ENCODE measurements at regions not wholly inside any gene's neighbourhood (a gene's known extent, or its start where the extent isn't known, plus 50 kb on each side); places are given as distances from the start of the nearest gene placed in this dataset.

- no peak for DNase-seq (ENCODE audit: low read depth)
- no peak overlapping the region for H3K4me3 ChIP-seq (ENCODE audit: low read depth, low read length)
- no peak for TF ChIP-seq CTCF (IDR thresholded peaks at IDR 0.05; ENCODE audit: control insufficient read depth, extremely low read depth, insufficient read depth)
Measured at GRCh38 chr3:103057487-103057886, 622.7 kb downstream of the ZPLD1 start.

- no peak for TF ChIP-seq CTCF (IDR thresholded peaks at IDR 0.05; ENCODE audit: control insufficient read depth, extremely low read depth, insufficient read depth)
- no peak overlapping the region for H3K4me3 ChIP-seq (ENCODE audit: low read depth, low read length)
- DNase-seq (ENCODE audit: low read depth), result no peak
Measured at GRCh38 chr3:103059432-103059831, 624.6 kb downstream of the ZPLD1 start.

- TF ChIP-seq CTCF (IDR thresholded peaks at IDR 0.05; ENCODE audit: control insufficient read depth, extremely low read depth, insufficient read depth), result no peak
- no peak for DNase-seq (ENCODE audit: low read depth)
- H3K4me3 ChIP-seq (ENCODE audit: low read depth, low read length), result no peak overlapping the region
Measured at GRCh38 chr3:103060242-103060641, 625.4 kb downstream of the ZPLD1 start.

GRCh38 chr3:103067963-103068362 is 633.1 kb downstream of the ZPLD1 start:
- no peak for TF ChIP-seq CTCF (IDR thresholded peaks at IDR 0.05; ENCODE audit: control insufficient read depth, extremely low read depth, insufficient read depth)
- no peak overlapping the region for H3K4me3 ChIP-seq (ENCODE audit: low read depth, low read length)
- DNase-seq (ENCODE audit: low read depth), result no peak

GRCh38 chr3:103075282-103075681 is 640.5 kb downstream of the ZPLD1 start:
- no peak for TF ChIP-seq CTCF (IDR thresholded peaks at IDR 0.05; ENCODE audit: control insufficient read depth, extremely low read depth, insufficient read depth)
- DNase-seq (ENCODE audit: low read depth), result no peak
- H3K4me3 ChIP-seq (ENCODE audit: low read depth, low read length), result no peak overlapping the region

GRCh38 chr3:103077910-103078309 is 643.1 kb downstream of the ZPLD1 start:
- TF ChIP-seq CTCF (IDR thresholded peaks at IDR 0.05; ENCODE audit: control insufficient read depth, extremely low read depth, insufficient read depth), result no peak
- no peak for DNase-seq (ENCODE audit: low read depth)

GRCh38 chr3:103082501-103082900 is 647.7 kb downstream of the ZPLD1 start:
- no peak for DNase-seq (ENCODE audit: low read depth)
- H3K4me3 ChIP-seq (ENCODE audit: low read depth, low read length), result no peak overlapping the region
- TF ChIP-seq CTCF (IDR thresholded peaks at IDR 0.05; ENCODE audit: control insufficient read depth, extremely low read depth, insufficient read depth), result no peak

More at GRCh38 chr3:103077910-103078309, 643.1 kb downstream of the ZPLD1 start:
- no peak overlapping the region for H3K4me3 ChIP-seq (ENCODE audit: low read depth, low read length)
